DMS114 treated with DMSO at 0.1 percent for 48 hours (cell line): ENCODE measurements at regions not wholly inside any gene's neighbourhood (a gene's known extent, or its start where the extent isn't known, plus 50 kb on each side); places are given as distances from the start of the nearest gene placed in this dataset.

Experiments
- DNase-seq: peaks from one replicate; lab custom pipeline; 2025; ENCODE audit not compliant: unreplicated experiment; lab: John Stamatoyannopoulos, UW

GRCh38 chr12:91380631-91381030, 198.0 kb upstream of the DCN start:
- no peak for DNase-seq

- no peak for DNase-seq
Observed at GRCh38 chr12:91379051-91379775, 196.6 kb upstream of the DCN start.

- DNase-seq = peak; percentile 43
Observed at GRCh38 chr12:91377436-91377835, 194.8 kb upstream of the DCN start.

GRCh38 chr12:91373086-91373485, 190.5 kb upstream of the DCN start:
- no peak for DNase-seq

- no peak for DNase-seq
Observed at GRCh38 chr12:91370086-91370868, 187.7 kb upstream of the DCN start.

GRCh38 chr12:91368613-91369012, 186.0 kb upstream of the DCN start:
- no peak for DNase-seq

- peak; percentile 44 for DNase-seq
Observed at GRCh38 chr12:91367234-91367849, 184.7 kb upstream of the DCN start.

- no peak for DNase-seq
Observed at GRCh38 chr12:91364471-91365184, 182.0 kb upstream of the DCN start.

GRCh38 chr12:91361864-91362263, 179.2 kb upstream of the DCN start:
- peak; percentile 51 for DNase-seq

GRCh38 chr12:91357381-91357780, 174.8 kb upstream of the DCN start:
- DNase-seq = peak; percentile 55

GRCh38 chr12:91356405-91356804, 173.8 kb upstream of the DCN start:
- no peak for DNase-seq

- DNase-seq = peak; percentile 81
Observed at GRCh38 chr12:91355150-91356006, 172.8 kb upstream of the DCN start.

GRCh38 chr12:91353266-91353665, 170.6 kb upstream of the DCN start:
- no peak for DNase-seq

GRCh38 chr12:91349476-91349875, 166.9 kb upstream of the DCN start:
- no peak for DNase-seq

GRCh38 chr12:91347481-91348214, 165.0 kb upstream of the DCN start:
- DNase-seq = peak; percentile 52

- no peak for DNase-seq
Observed at GRCh38 chr12:91346827-91347226, 164.2 kb upstream of the DCN start.

- no peak for DNase-seq
Observed at GRCh38 chr12:91344408-91344807, 161.8 kb upstream of the DCN start.

- no peak for DNase-seq
Observed at GRCh38 chr12:91343010-91343409, 160.4 kb upstream of the DCN start.

GRCh38 chr12:91339106-91339505, 156.5 kb upstream of the DCN start:
- DNase-seq = no peak

- no peak for DNase-seq
Observed at GRCh38 chr12:91335699-91336098, 153.1 kb upstream of the DCN start.
